ENCODE measurements at regions not wholly inside any gene's neighbourhood (a gene's known extent, or its start where the extent isn't known, plus 50 kb on each side); places are given as distances from the start of the nearest gene placed in this dataset.

GRCh38 chr1:72547412-72547811 lies 265.1 kb upstream of the NEGR1 start:
- no peaks in the 10 kb centered on the region for H3K9me3 Mint-ChIP-seq (ENCODE audit: unreplicated experiment)
- no peak for DNase-seq
- H3K4me3 Mint-ChIP-seq (ENCODE audit: unreplicated experiment), result no peak overlapping the region
- H3K27ac Mint-ChIP-seq (ENCODE audit: unreplicated experiment), result no peak overlapping the region
- BruUV-seq (replicated peaks), result no TSS peak
- H3K36me3 Mint-ChIP-seq (ENCODE audit: insufficient read depth, unreplicated experiment), result no peaks in the 10 kb centered on the region
- no peak for TF ChIP-seq CTCF (IDR thresholded peaks at IDR 0.05; ENCODE audit: insufficient read depth in 1 of 2, low read depth in 1 of 2, low read length in 1 of 2, severe bottlenecking in 1 of 2, unreplicated experiment in 1 of 2)
- intact Hi-C loops (cut with micrococcal nuclease; ENCODE audit: unreplicated experiment), result no loop called here
- ChIA-PET CTCF (no interaction called here), POLR2A (no interaction called here)
- Histone ChIP-seq H3K27me3 (replicated peaks; ENCODE audit: control insufficient read depth, insufficient read depth, low read length) (no peaks in the 10 kb centered on the region), H3K9me3 (no peaks in the 10 kb centered on the region), H3K4me3 (ENCODE audit: low read depth, low read length) (no peak overlapping the region), H3K4me1 (no peaks in the 10 kb centered on the region), H3K36me3 (ENCODE audit: control insufficient read depth, insufficient read depth, low read length) (no peaks in the 10 kb centered on the region)
- no peaks in the 10 kb centered on the region for H3K27me3 Mint-ChIP-seq (ENCODE audit: insufficient read depth, unreplicated experiment)
- H3K4me1 Mint-ChIP-seq (ENCODE audit: low read depth, unreplicated experiment), result no peaks in the 10 kb centered on the region

- intact Hi-C loops (cut with micrococcal nuclease; ENCODE audit: unreplicated experiment), result no loop called here
- H3K36me3 Mint-ChIP-seq (ENCODE audit: insufficient read depth, unreplicated experiment), result no peaks in the 10 kb centered on the region
- no peak overlapping the region for H3K4me3 Mint-ChIP-seq (ENCODE audit: unreplicated experiment)
- no peaks in the 10 kb centered on the region for H3K27me3 Mint-ChIP-seq (ENCODE audit: insufficient read depth, unreplicated experiment)
- H3K27ac Mint-ChIP-seq (ENCODE audit: unreplicated experiment), result no peak overlapping the region
- Histone ChIP-seq H3K4me1 (no peaks in the 10 kb centered on the region), H3K9me3 (no peaks in the 10 kb centered on the region), H3K36me3 (ENCODE audit: control insufficient read depth, insufficient read depth, low read length) (no peaks in the 10 kb centered on the region), H3K27me3 (replicated peaks; ENCODE audit: control insufficient read depth, insufficient read depth, low read length) (no peaks in the 10 kb centered on the region), H3K4me3 (ENCODE audit: low read depth, low read length) (no peak overlapping the region)
- BruUV-seq (replicated peaks), result no TSS peak
- no peaks in the 10 kb centered on the region for H3K9me3 Mint-ChIP-seq (ENCODE audit: unreplicated experiment)
- ChIA-PET CTCF (no interaction called here), POLR2A (no interaction called here)
- no peak for TF ChIP-seq CTCF (IDR thresholded peaks at IDR 0.05; ENCODE audit: insufficient read depth in 1 of 2, low read depth in 1 of 2, low read length in 1 of 2, severe bottlenecking in 1 of 2, unreplicated experiment in 1 of 2)
- no peak for DNase-seq
- no peaks in the 10 kb centered on the region for H3K4me1 Mint-ChIP-seq (ENCODE audit: low read depth, unreplicated experiment)
Observed at GRCh38 chr1:72540674-72541073, 258.3 kb upstream of the NEGR1 start.

- intact Hi-C loops (cut with micrococcal nuclease; ENCODE audit: unreplicated experiment), result no loop called here
- ChIA-PET POLR2A (no interaction called here), CTCF (no interaction called here)
- Histone ChIP-seq H3K4me3 (ENCODE audit: low read depth, low read length) (no peak overlapping the region), H3K36me3 (ENCODE audit: control insufficient read depth, insufficient read depth, low read length) (no peaks in the 10 kb centered on the region), H3K9me3 (no peaks in the 10 kb centered on the region), H3K4me1 (no peaks in the 10 kb centered on the region), H3K27me3 (replicated peaks; ENCODE audit: control insufficient read depth, insufficient read depth, low read length) (no peaks in the 10 kb centered on the region)
- no TSS peak for BruUV-seq (replicated peaks)
- no peaks in the 10 kb centered on the region for H3K36me3 Mint-ChIP-seq (ENCODE audit: insufficient read depth, unreplicated experiment)
- no peaks in the 10 kb centered on the region for H3K9me3 Mint-ChIP-seq (ENCODE audit: unreplicated experiment)
- H3K4me3 Mint-ChIP-seq (ENCODE audit: unreplicated experiment), result no peak overlapping the region
- no peaks in the 10 kb centered on the region for H3K27me3 Mint-ChIP-seq (ENCODE audit: insufficient read depth, unreplicated experiment)
- TF ChIP-seq CTCF (IDR thresholded peaks at IDR 0.05; ENCODE audit: insufficient read depth in 1 of 2, low read depth in 1 of 2, low read length in 1 of 2, severe bottlenecking in 1 of 2, unreplicated experiment in 1 of 2), result no peak
- H3K27ac Mint-ChIP-seq (ENCODE audit: unreplicated experiment), result no peak overlapping the region
- no peaks in the 10 kb centered on the region for H3K4me1 Mint-ChIP-seq (ENCODE audit: low read depth, unreplicated experiment)
- no peak for DNase-seq
Observed at GRCh38 chr1:72535470-72535869, 253.1 kb upstream of the NEGR1 start.
